ENCODE measurements at regions not wholly inside any gene's neighbourhood (a gene's known extent, or its start where the extent isn't known, plus 50 kb on each side); places are given as distances from the start of the nearest gene placed in this dataset.

- intact Hi-C loops (cut with DNase I; ENCODE audit: low total_unique reads), result no loop called here
- H3K27me3 ChIP-seq, result no peaks in the 10 kb centered on the region
- TF ChIP-seq POLR2A (IDR thresholded peaks at IDR 0.05), result no peak
- TF ChIP-seq POLR2AphosphoS5 (IDR thresholded peaks at IDR 0.05), result no peak
- TF ChIP-seq CTCF (IDR thresholded peaks at IDR 0.05), result no peak
- H3K27ac ChIP-seq, result peak overlapping the region; percentile 90 to 93
- H3K4me3 ChIP-seq, result peak overlapping the region in 1 of 3 donors; percentile 39
- no peaks in the 10 kb centered on the region for H3K36me3 ChIP-seq
- peaks cover 2 to 20% of the 10 kb centered on the region in 2 donors for H3K4me1 ChIP-seq
- no peaks in the 10 kb centered on the region for H3K9me3 ChIP-seq
- DNase-seq (ENCODE audit: low spot score in 2 of 2), result no peak
These were observed 97.2 kb downstream of the B3GNT2 start for GRCh38 chr2:62293151-62293489.

- Histone ChIP-seq H3K27ac (peak overlapping the region; percentile 90 to 93), H3K4me1 (peaks cover 2 to 23% of the 10 kb centered on the region in 2 donors)
These were observed 96.3 kb downstream of the B3GNT2 start for GRCh38 chr2:62292190-62292589.

GRCh38 chr2:62291517-62292137 is 95.7 kb downstream of the B3GNT2 start:
- no peaks in the 10 kb centered on the region for H3K9me3 ChIP-seq
- H3K27me3 ChIP-seq, result no peaks in the 10 kb centered on the region
- H3K36me3 ChIP-seq, result no peaks in the 10 kb centered on the region
- TF ChIP-seq POLR2AphosphoS5 (IDR thresholded peaks at IDR 0.05) (no peak), POLR2A (IDR thresholded peaks at IDR 0.05) (no peak), CTCF (IDR thresholded peaks at IDR 0.05) (no peak)
- H3K27ac ChIP-seq, result peak overlapping the region; percentile 90 to 93
- H3K4me3 ChIP-seq, result no peak overlapping the region
- peaks cover 2 to 23% of the 10 kb centered on the region in 2 donors for H3K4me1 ChIP-seq
- no peak for DNase-seq (ENCODE audit: low spot score in 2 of 2)
- intact Hi-C loops (cut with DNase I; ENCODE audit: low total_unique reads), result no loop called here

More at GRCh38 chr2:62292190-62292589, 96.3 kb downstream of the B3GNT2 start:
- Histone ChIP-seq H3K9me3 (no peaks in the 10 kb centered on the region), H3K4me3 (peak overlapping the region in 2 of 3 donors; percentile 35 to 46), H3K27me3 (no peaks in the 10 kb centered on the region), H3K36me3 (no peaks in the 10 kb centered on the region)
- TF ChIP-seq CTCF (IDR thresholded peaks at IDR 0.05) (no peak), POLR2A (IDR thresholded peaks at IDR 0.05) (no peak), POLR2AphosphoS5 (IDR thresholded peaks at IDR 0.05) (peak; percentile 21 to 34 (median 30))
- DNase-seq (ENCODE audit: low spot score in 2 of 2), result peak in 1 of 2 donors; percentile 59
- intact Hi-C loops (cut with DNase I; ENCODE audit: low total_unique reads), result no loop called here

- H3K27me3 ChIP-seq, result no peaks in the 10 kb centered on the region
- H3K4me1 ChIP-seq, result peaks cover 2 to 23% of the 10 kb centered on the region in 2 donors
- DNase-seq (ENCODE audit: low spot score in 2 of 2), result no peak
- no peak overlapping the region for H3K4me3 ChIP-seq
- H3K27ac ChIP-seq, result no peak overlapping the region
- H3K36me3 ChIP-seq, result no peaks in the 10 kb centered on the region
- no peaks in the 10 kb centered on the region for H3K9me3 ChIP-seq
- intact Hi-C loops (cut with DNase I; ENCODE audit: low total_unique reads), result no loop called here
- TF ChIP-seq POLR2AphosphoS5 (IDR thresholded peaks at IDR 0.05) (no peak), POLR2A (IDR thresholded peaks at IDR 0.05) (no peak), CTCF (IDR thresholded peaks at IDR 0.05) (no peak)
These were observed 95.1 kb downstream of the B3GNT2 start for GRCh38 chr2:62291052-62291451.

GRCh38 chr2:62287899-62288880 is 92.3 kb downstream of the B3GNT2 start:
- H3K36me3 ChIP-seq, result no peaks in the 10 kb centered on the region
- no peaks in the 10 kb centered on the region for H3K27me3 ChIP-seq
- no peak overlapping the region for H3K4me3 ChIP-seq
- peaks cover 12 to 13% of the 10 kb centered on the region in 2 donors for H3K9me3 ChIP-seq
- peaks cover 2 to 12% of the 10 kb centered on the region in 2 donors for H3K4me1 ChIP-seq
- intact Hi-C loops (cut with DNase I; ENCODE audit: low total_unique reads), result no loop called here
- peak overlapping the region in 1 of 2 donors; percentile 49 for H3K27ac ChIP-seq
- TF ChIP-seq CTCF (IDR thresholded peaks at IDR 0.05), result no peak
- no peak for TF ChIP-seq POLR2A (IDR thresholded peaks at IDR 0.05)
- TF ChIP-seq POLR2AphosphoS5 (IDR thresholded peaks at IDR 0.05), result no peak
- peak; percentile 32 to 60 for DNase-seq (ENCODE audit: low spot score in 2 of 2)

Measured in breast epithelium (tissue), 4 donors.